HL-60 (cell line): ENCODE measurements at regions not wholly inside any gene's neighbourhood (a gene's known extent, or its start where the extent isn't known, plus 50 kb on each side); places are given as distances from the start of the nearest gene placed in this dataset.

Experiments
- POLR2AphosphoS5 ChIP-seq: IDR thresholded peaks from 2 replicates; pipeline ENCODE4 v1.6.1; 2012; ENCODE audit warnings: low read depth
- TF ChIP-seq, protein P1 (sequence below): IDR thresholded peaks from one replicate; pipeline ENCODE4 v1.5.1; 2011; ENCODE audit warnings: low read length, control low read depth, inconsistent platforms; ENCODE audit not compliant: insufficient read depth

DNA sequence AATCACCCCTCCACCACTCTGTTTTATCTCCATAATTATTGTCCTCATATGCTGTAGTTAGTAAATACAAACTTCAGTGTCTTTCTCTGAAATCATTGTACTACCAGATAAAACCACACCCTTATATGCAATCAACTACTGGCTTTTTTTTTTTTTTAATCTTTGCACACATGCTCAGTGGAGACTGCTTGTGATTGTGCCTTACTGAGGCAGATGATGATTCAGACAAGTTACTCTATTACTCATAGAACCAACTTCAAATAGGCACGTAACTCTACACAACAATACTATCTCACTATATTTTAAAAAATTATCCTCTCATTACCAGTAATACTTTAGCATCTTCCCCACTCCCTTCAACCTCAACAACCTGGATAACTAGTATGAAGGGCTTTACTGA is 1278.4 kb upstream of the PIK3C3 start:
- TF ChIP-seq POLR2AphosphoS5, result no peak
- TF ChIP-seq, protein P1, sequence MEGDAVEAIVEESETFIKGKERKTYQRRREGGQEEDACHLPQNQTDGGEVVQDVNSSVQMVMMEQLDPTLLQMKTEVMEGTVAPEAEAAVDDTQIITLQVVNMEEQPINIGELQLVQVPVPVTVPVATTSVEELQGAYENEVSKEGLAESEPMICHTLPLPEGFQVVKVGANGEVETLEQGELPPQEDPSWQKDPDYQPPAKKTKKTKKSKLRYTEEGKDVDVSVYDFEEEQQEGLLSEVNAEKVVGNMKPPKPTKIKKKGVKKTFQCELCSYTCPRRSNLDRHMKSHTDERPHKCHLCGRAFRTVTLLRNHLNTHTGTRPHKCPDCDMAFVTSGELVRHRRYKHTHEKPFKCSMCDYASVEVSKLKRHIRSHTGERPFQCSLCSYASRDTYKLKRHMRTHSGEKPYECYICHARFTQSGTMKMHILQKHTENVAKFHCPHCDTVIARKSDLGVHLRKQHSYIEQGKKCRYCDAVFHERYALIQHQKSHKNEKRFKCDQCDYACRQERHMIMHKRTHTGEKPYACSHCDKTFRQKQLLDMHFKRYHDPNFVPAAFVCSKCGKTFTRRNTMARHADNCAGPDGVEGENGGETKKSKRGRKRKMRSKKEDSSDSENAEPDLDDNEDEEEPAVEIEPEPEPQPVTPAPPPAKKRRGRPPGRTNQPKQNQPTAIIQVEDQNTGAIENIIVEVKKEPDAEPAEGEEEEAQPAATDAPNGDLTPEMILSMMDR, result no peak
